HUES64 (cell line): ENCODE measurements at regions not wholly inside any gene's neighbourhood (a gene's known extent, or its start where the extent isn't known, plus 50 kb on each side); places are given as distances from the start of the nearest gene placed in this dataset.

ENCODE experiments used
- H3K27ac ChIP-seq: 2 replicates; pipeline ENCODE4 v1.7.0; 2013; ENCODE audit warnings: low read depth, low read length, inconsistent platforms
- H3K27me3 ChIP-seq: 2 replicates; pipeline ENCODE4 v1.6.1; 2013; ENCODE audit warnings: mild to moderate bottlenecking, low read length; ENCODE audit not compliant: insufficient read depth
- H3K36me3 ChIP-seq: 2 replicates; pipeline ENCODE4 v1.6.1; 2013; ENCODE audit warnings: mild to moderate bottlenecking, low read length; ENCODE audit not compliant: insufficient read depth
- H3K4me1 ChIP-seq: 2 replicates; pipeline ENCODE4 v1.6.1; 2013; ENCODE audit warnings: mild to moderate bottlenecking, low read length, moderate library complexity; ENCODE audit not compliant: insufficient read depth
- H3K4me3 ChIP-seq: 2 replicates; pipeline ENCODE4 v1.5.1; 2013; ENCODE audit warnings: mild to moderate bottlenecking, low read length, moderate library complexity
- H3K9ac ChIP-seq: 2 replicates; pipeline ENCODE4 v1.6.1; 2013; ENCODE audit warnings: mild to moderate bottlenecking, low read depth, low read length
- H3K9me3 ChIP-seq: 2 replicates; pipeline ENCODE4 v1.6.1; 2013; ENCODE audit warnings: low read depth, low read length; ENCODE audit not compliant: insufficient read depth
- WGBS: fragments of 150-250, 120-280 bp; methylation state at CpG from one replicate; pipeline ENCODE4 v1.1.7; 2013; ENCODE audit warnings: missing lambda C conversion rate; 5-methylcytosine and 5-hydroxymethylcytosine counted together

DNA sequence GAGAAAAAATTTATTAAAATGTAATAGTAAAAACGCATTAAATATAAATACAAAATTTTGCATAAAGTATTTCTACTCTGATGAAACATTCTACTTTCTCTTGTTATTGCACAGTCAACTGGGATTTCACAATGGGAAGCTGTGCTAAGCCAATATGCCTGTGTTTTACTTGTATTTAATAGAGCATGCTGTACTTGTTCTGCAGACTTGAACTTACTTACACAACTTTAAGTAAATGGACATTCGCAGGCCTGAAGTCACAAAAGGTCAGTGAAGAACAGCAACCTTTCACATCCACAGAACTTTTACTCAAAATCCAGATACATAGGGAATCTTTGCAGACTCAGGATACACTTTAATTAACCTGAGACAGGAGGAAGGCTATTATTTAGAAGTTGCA is 409.5 kb downstream of the BTBD3 start:
- no peak overlapping the region for H3K9ac ChIP-seq
- H3K4me1 ChIP-seq: no peaks in the 10 kb centered on the region
- H3K27me3 ChIP-seq: no peaks in the 10 kb centered on the region
- no peaks in the 10 kb centered on the region for H3K36me3 ChIP-seq
- H3K27ac ChIP-seq: no peak overlapping the region
- WGBS: 94% methylated on average over 1 of the region's 2 CpGs
- no peaks in the 10 kb centered on the region for H3K9me3 ChIP-seq
- H3K4me3 ChIP-seq: no peak overlapping the region

GRCh38 chr20:12331236-12331635 is 413.5 kb downstream of the BTBD3 start:
- 99% methylated on average over 1 of the region's 1 CpG for WGBS
- H3K4me3 ChIP-seq: no peak overlapping the region
- no peak overlapping the region for H3K27ac ChIP-seq
- no peaks in the 10 kb centered on the region for H3K36me3 ChIP-seq
- H3K27me3 ChIP-seq: no peaks in the 10 kb centered on the region
- H3K9me3 ChIP-seq: no peaks in the 10 kb centered on the region
- H3K9ac ChIP-seq: no peak overlapping the region
- no peaks in the 10 kb centered on the region for H3K4me1 ChIP-seq

- Histone ChIP-seq H3K27ac (no peak overlapping the region), H3K9me3 (no peaks in the 10 kb centered on the region), H3K27me3 (no peaks in the 10 kb centered on the region), H3K4me3 (no peak overlapping the region), H3K9ac (no peak overlapping the region), H3K36me3 (no peaks in the 10 kb centered on the region), H3K4me1 (no peaks in the 10 kb centered on the region)
- WGBS: 83% methylated on average over 1 of the region's 3 CpGs
Measured at GRCh38 chr20:12337601-12338000, 419.9 kb downstream of the BTBD3 start.

DNA sequence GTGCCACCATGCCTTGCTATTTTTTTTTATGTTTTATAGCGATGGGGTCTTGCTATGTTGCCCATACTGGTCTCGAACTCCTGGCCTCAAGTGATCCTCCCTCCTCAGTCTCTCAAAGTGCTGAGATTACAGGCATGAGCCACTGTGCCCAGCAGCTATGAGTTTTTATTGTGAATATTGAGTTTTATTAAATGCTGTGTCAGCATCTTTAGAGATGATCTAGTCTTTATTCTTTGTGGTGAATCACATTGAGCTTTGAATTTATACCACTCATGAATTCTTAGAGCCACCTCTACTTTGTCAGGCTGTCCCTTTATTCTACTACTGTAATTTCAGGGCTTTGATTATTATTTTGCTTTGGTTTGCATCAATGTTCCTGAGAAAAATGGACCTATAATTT is 428.3 kb downstream of the BTBD3 start:
- Histone ChIP-seq H3K36me3 (no peaks in the 10 kb centered on the region), H3K27ac (no peak overlapping the region), H3K4me1 (peaks cover 6% of the 10 kb centered on the region), H3K9me3 (no peaks in the 10 kb centered on the region), H3K4me3 (no peak overlapping the region), H3K27me3 (no peaks in the 10 kb centered on the region), H3K9ac (no peak overlapping the region)
- WGBS: 94% methylated on average over 2 of the region's 2 CpGs

- Histone ChIP-seq H3K27me3 (no peaks in the 10 kb centered on the region), H3K4me1 (peaks cover 6% of the 10 kb centered on the region), H3K36me3 (no peaks in the 10 kb centered on the region), H3K27ac (no peak overlapping the region), H3K9me3 (no peaks in the 10 kb centered on the region), H3K9ac (no peak overlapping the region), H3K4me3 (no peak overlapping the region)
- WGBS: 64% methylated on average over 2 of the region's 2 CpGs
Measured at GRCh38 chr20:12353842-12354241, 436.1 kb downstream of the BTBD3 start.

DNA sequence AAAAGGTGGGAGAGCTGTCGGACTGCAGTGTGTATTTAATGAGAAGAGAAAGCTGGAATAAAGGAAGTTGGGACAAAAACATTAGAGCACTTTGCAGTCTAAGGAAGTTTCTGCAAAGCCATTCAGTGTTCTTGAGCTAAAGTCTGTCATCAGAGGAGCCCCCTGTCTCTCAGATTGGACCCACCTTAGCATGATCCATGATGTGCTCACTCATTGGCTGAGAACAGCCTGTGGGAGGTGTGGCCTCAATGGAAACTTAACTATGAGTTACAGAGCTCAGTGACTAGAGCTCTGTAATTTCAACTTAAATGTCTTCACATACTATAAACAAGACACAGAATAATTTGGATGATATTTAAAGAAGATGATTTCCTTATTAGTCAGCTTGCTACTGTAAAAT is 437.0 kb downstream of the BTBD3 start:
- H3K4me1 ChIP-seq: peaks cover 4% of the 10 kb centered on the region
- H3K27me3 ChIP-seq: no peaks in the 10 kb centered on the region
- H3K4me3 ChIP-seq: no peak overlapping the region
- H3K36me3 ChIP-seq: no peaks in the 10 kb centered on the region
- 94% methylated on average over 1 of the region's 1 CpG for WGBS
- no peaks in the 10 kb centered on the region for H3K9me3 ChIP-seq
- no peak overlapping the region for H3K27ac ChIP-seq
- no peak overlapping the region for H3K9ac ChIP-seq

DNA sequence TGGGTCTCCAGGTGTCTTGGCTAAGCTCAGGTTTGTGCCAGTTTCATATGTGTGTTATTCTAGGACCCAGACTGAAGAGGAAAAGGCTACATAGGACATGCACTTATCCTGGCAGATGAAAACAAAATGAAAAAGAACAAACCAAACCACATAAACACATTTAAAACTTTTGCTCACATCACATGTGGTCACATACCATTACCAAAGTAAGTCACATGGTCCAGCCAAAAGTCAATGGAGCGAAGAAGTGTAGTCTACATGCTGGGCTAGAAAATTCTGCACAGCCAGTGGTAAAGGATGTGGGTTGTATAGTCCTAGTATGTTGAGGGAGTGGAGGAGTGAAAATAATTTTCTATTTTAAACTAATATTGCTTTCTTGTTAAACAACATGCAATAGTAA is 437.5 kb downstream of the BTBD3 start:
- 95% methylated on average over 1 of the region's 1 CpG for WGBS
- no peaks in the 10 kb centered on the region for H3K4me1 ChIP-seq

DNA sequence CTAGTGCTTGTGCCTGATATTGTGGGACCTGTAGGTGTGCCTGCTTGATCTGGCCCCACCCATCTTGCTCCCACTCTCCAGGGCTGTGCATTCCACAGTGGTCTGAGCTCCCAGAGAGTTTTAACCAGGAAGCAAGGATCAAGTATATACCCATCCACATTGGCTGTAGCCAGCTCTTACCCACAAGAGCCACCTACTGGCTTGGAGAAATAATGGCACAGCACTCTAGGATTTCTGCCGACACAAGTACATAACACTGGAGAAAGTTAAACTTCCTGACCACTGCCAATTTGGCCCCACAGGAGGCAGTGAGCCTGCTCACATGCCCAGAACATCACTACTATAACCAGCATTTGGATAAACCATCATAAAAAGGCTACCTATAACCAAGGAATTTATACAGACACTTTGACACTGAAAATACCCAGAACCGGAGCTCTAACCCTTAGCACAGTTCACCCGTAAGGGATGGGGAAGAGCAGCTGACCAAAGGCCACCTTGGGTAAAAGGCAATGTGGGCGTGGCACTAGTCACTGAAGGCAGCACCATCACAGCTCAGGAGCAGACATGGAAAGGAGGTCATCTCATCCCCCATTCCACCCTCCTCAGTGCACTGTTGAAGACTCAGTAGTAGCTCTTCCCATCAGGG is 440.4 kb downstream of the BTBD3 start:
- no peak overlapping the region for H3K27ac ChIP-seq
- H3K4me3 ChIP-seq: no peak overlapping the region
- no peaks in the 10 kb centered on the region for H3K9me3 ChIP-seq
- H3K4me1 ChIP-seq: no peaks in the 10 kb centered on the region
- 85% methylated on average over 4 of the region's 4 CpGs for WGBS
- H3K9ac ChIP-seq: no peak overlapping the region
- no peaks in the 10 kb centered on the region for H3K27me3 ChIP-seq
- no peaks in the 10 kb centered on the region for H3K36me3 ChIP-seq

More for the DNA sequence above, 437.5 kb downstream of the BTBD3 start:
- Histone ChIP-seq H3K27me3 (no peaks in the 10 kb centered on the region), H3K27ac (no peak overlapping the region), H3K9me3 (no peaks in the 10 kb centered on the region), H3K36me3 (no peaks in the 10 kb centered on the region), H3K9ac (no peak overlapping the region), H3K4me3 (no peak overlapping the region)

DNA sequence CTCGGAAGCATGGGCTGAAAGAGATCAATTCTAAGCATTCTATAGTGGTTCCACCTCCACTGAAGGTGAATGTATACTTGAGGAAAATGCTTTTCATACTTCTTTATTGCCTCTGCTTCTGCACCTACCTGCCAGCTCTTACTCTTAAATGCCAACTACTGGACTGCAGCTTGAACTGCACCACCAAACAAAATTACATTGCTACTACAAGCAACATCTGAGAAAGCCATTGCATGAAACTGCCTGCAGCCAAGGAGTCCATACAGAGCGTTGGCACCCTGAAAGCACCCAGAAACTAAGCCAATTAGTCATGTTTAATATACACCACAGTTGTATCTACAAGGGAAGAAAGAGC is 440.9 kb downstream of the BTBD3 start:
- no peak overlapping the region for H3K27ac ChIP-seq
- H3K27me3 ChIP-seq: no peaks in the 10 kb centered on the region
- no peaks in the 10 kb centered on the region for H3K36me3 ChIP-seq
- H3K9me3 ChIP-seq: no peaks in the 10 kb centered on the region
- H3K9ac ChIP-seq: no peak overlapping the region
- H3K4me3 ChIP-seq: no peak overlapping the region
- 97% methylated on average over 2 of the region's 2 CpGs for WGBS
- H3K4me1 ChIP-seq: no peaks in the 10 kb centered on the region

- Histone ChIP-seq H3K4me1 (no peaks in the 10 kb centered on the region), H3K9me3 (no peaks in the 10 kb centered on the region), H3K36me3 (no peaks in the 10 kb centered on the region), H3K27ac (no peak overlapping the region), H3K4me3 (no peak overlapping the region), H3K9ac (no peak overlapping the region), H3K27me3 (no peaks in the 10 kb centered on the region)
- WGBS: 71% methylated on average over 1 of the region's 1 CpG
Measured at GRCh38 chr20:12371990-12372389, 454.3 kb downstream of the BTBD3 start.

GRCh38 chr20:12372557-12372956 is 454.9 kb downstream of the BTBD3 start:
- Histone ChIP-seq H3K27ac (no peak overlapping the region), H3K27me3 (no peaks in the 10 kb centered on the region), H3K4me1 (no peaks in the 10 kb centered on the region), H3K9ac (no peak overlapping the region), H3K9me3 (no peaks in the 10 kb centered on the region), H3K4me3 (no peak overlapping the region), H3K36me3 (no peaks in the 10 kb centered on the region)
- WGBS: 91% methylated on average over 1 of the region's 1 CpG

GRCh38 chr20:12375967-12376366 is 458.3 kb downstream of the BTBD3 start:
- H3K4me1 ChIP-seq: no peaks in the 10 kb centered on the region
- H3K27ac ChIP-seq: no peak overlapping the region
- no peaks in the 10 kb centered on the region for H3K36me3 ChIP-seq
- H3K27me3 ChIP-seq: no peaks in the 10 kb centered on the region
- H3K4me3 ChIP-seq: no peak overlapping the region
- H3K9ac ChIP-seq: no peak overlapping the region
- no peaks in the 10 kb centered on the region for H3K9me3 ChIP-seq
